SK-N-SH (cell line): ENCODE measurements at regions not wholly inside any gene's neighbourhood (a gene's known extent, or its start where the extent isn't known, plus 50 kb on each side); places are given as distances from the start of the nearest gene placed in this dataset.

Source experiments
- CTCF ChIA-PET: fragments of 300-600, 350-600 bp; formaldehyde crosslinking; extraction: SDS; loops from one replicate; lab custom pipeline; 2021; lab: Yijun Ruan, JAX
- POLR2A ChIA-PET: fragments of 350-600 bp; sonication (Branson Sonifier 250); formaldehyde crosslinking; extraction: SDS; loops from one replicate; lab custom pipeline; 2020; ENCODE audit warnings: antibody characterized with exemption, inconsistent platforms; lab: Yijun Ruan, JAX
- DNase-seq: peaks from one replicate; pipeline ENCODE4 v3.0.0; 2012
- H2AFZ ChIP-seq: fragments of 200-600 bp; sonication (generic); 2 replicates; pipeline ENCODE4 v1.8.1; 2016; ENCODE audit warnings: antibody characterized with exemption, mild to moderate bottlenecking, low read depth
- H3F3A ChIP-seq: fragments of 200-600 bp; sonication (generic); replicated peaks from 2 replicates; pipeline ENCODE3; 2016; ENCODE audit warnings: antibody characterized with exemption, mild to moderate bottlenecking; ENCODE audit not compliant: insufficient read depth
- H3K27ac ChIP-seq, 2 experiments: fragments of 200-500 bp in 1 of 2; fragments of 200-600 bp in 1 of 2; sonication (Bioruptor generic) in 1 of 2; sonication (generic), shearing (Covaris generic) in 1 of 2; 2 replicates each; pipeline versions ENCODE4 v1.5.1 to v1.6.1; 2014 to 2016; ENCODE audit warnings: low read depth in 2 of 2, inconsistent platforms in 1 of 2, low read length in 1 of 2, mild to moderate bottlenecking in 1 of 2, mixed read lengths in 1 of 2
- H3K27me3 ChIP-seq: fragments of 200-600 bp; sonication (generic), shearing (Covaris generic); 2 replicates; pipeline ENCODE4 v1.6.1; 2016; ENCODE audit warnings: mixed run types; ENCODE audit not compliant: insufficient read depth
- H3K36me3 ChIP-seq, 2 experiments: fragments of 200-500 bp in 1 of 2; fragments of 200-600 bp in 1 of 2; sonication (Bioruptor generic) in 1 of 2; sonication (generic) in 1 of 2; replicated peaks in 1 of 2; 2 replicates each; pipeline versions ENCODE3 to v1.5.1; 2014 to 2016; ENCODE audit warnings: low read length in 1 of 2, mild to moderate bottlenecking in 1 of 2; ENCODE audit not compliant: insufficient read depth in 2 of 2, control insufficient read depth in 1 of 2
- H3K4me1 ChIP-seq, 2 experiments: fragments of 200-500 bp in 1 of 2; fragments of 200-600 bp in 1 of 2; sonication (Bioruptor generic) in 1 of 2; sonication (generic), shearing (Covaris generic) in 1 of 2; 2 replicates each; pipeline versions ENCODE4 v1.5.1 to v1.6.1; 2014 to 2016; ENCODE audit warnings: low read depth in 1 of 2, low read length in 1 of 2, mixed run types in 1 of 2; ENCODE audit not compliant: insufficient read depth in 2 of 2, control insufficient read depth in 1 of 2
- H3K4me2 ChIP-seq: fragments of 200-600 bp; sonication (generic), shearing (Covaris generic); 2 replicates; pipeline ENCODE4 v1.6.1; 2017; ENCODE audit warnings: mixed run types
- H3K4me3 ChIP-seq, 2 experiments: fragments of 200-500 bp in 1 of 2; fragments of 200-600 bp in 1 of 2; sonication (Bioruptor generic) in 1 of 2; sonication (generic), shearing (Covaris generic) in 1 of 2; 2 replicates each; pipeline versions ENCODE4 v1.5.1 to v1.8.1; 2014 to 2016; ENCODE audit warnings: low read depth in 2 of 2, inconsistent platforms in 1 of 2, low read length in 1 of 2, mild to moderate bottlenecking in 1 of 2, mixed read lengths in 1 of 2, moderate library complexity in 1 of 2
- H3K79me2 ChIP-seq: fragments of 200-600 bp; sonication (generic); 2 replicates; pipeline ENCODE4 v1.8.1; 2017; ENCODE audit warnings: mild to moderate bottlenecking; ENCODE audit not compliant: insufficient read depth
- H3K9ac ChIP-seq: fragments of 200-600 bp; sonication (generic); 2 replicates; pipeline ENCODE4 v1.6.1; 2017; ENCODE audit warnings: mixed run types
- H3K9me2 ChIP-seq: fragments of 200-600 bp; sonication (generic); 2 replicates; pipeline ENCODE4 v1.6.1; 2017; ENCODE audit warnings: mixed run types
- H3K9me3 ChIP-seq: fragments of 200-600 bp; sonication (generic); 2 replicates; pipeline ENCODE4 v1.6.1; 2017; ENCODE audit warnings: mixed run types, mild to moderate bottlenecking, moderate library complexity
- H4K20me1 ChIP-seq: fragments of 200-600 bp; sonication (generic); 2 replicates; pipeline ENCODE4 v1.6.1; 2017; ENCODE audit warnings: mild to moderate bottlenecking, mixed run types; ENCODE audit not compliant: insufficient read depth
- CHD2 ChIP-seq: fragments of 150-350 bp; IDR thresholded peaks from 2 replicates; pipeline ENCODE4 v1.6.1; 2018; ENCODE audit warnings: low read length; ENCODE audit not compliant: partially characterized antibody
- EZH2phosphoT487 ChIP-seq: fragments of 200-600 bp; sonication (generic); IDR thresholded peaks from 2 replicates; pipeline ENCODE4 v1.6.1; 2017; ENCODE audit warnings: low read depth, mixed run types, mild to moderate bottlenecking, antibody characterized with exemption, moderate library complexity, borderline replicate concordance
- FOSL2 ChIP-seq: IDR thresholded peaks from 2 replicates; pipeline ENCODE4 v1.4.0; 2012; ENCODE audit warnings: low read depth, mild to moderate bottlenecking, moderate library complexity, borderline replicate concordance
- FOXM1 ChIP-seq: IDR thresholded peaks from 2 replicates; pipeline ENCODE4 v1.4.0; 2012; ENCODE audit warnings: low read depth, mild to moderate bottlenecking
- GABPA ChIP-seq: IDR thresholded peaks from 2 replicates; pipeline ENCODE4 v1.4.0; 2012; ENCODE audit warnings: low read depth, mild to moderate bottlenecking
- GATA2 ChIP-seq: sonication (generic); formaldehyde crosslinking; IDR thresholded peaks from 2 replicates; pipeline ENCODE4 v1.5.0; 2020; ENCODE audit warnings: mild to moderate bottlenecking, missing genetic modification reagents
- JUND ChIP-seq: IDR thresholded peaks from 2 replicates; pipeline ENCODE4 v1.4.0; 2012
- MXI1 ChIP-seq: IDR thresholded peaks from 2 replicates; pipeline ENCODE4 v1.6.1; 2012; ENCODE audit warnings: mild to moderate bottlenecking, low read depth, low read length, improper control_type of control experiment
- RAD21 ChIP-seq: IDR thresholded peaks from 2 replicates; pipeline ENCODE4 v1.6.1; 2012; ENCODE audit warnings: mild to moderate bottlenecking, low read length
- RCOR1 ChIP-seq: fragments of 150-350 bp; IDR thresholded peaks from 2 replicates; pipeline ENCODE4 v1.6.1; 2017; ENCODE audit warnings: antibody characterized with exemption, low read length
- RFX5 ChIP-seq: IDR thresholded peaks from 2 replicates; pipeline ENCODE4 v1.6.1; 2012; ENCODE audit warnings: mild to moderate bottlenecking, improper control_type of control experiment, low read length
- RXRA ChIP-seq: IDR thresholded peaks from 2 replicates; pipeline ENCODE4 v1.4.0; 2012; ENCODE audit warnings: low read depth, mild to moderate bottlenecking, borderline replicate concordance
- SIN3A ChIP-seq: IDR thresholded peaks from 2 replicates; pipeline ENCODE4 v1.6.1; 2012; ENCODE audit warnings: low read depth, mild to moderate bottlenecking, low read length, moderate library complexity, borderline replicate concordance
- SMC3 ChIP-seq: IDR thresholded peaks from 2 replicates; pipeline ENCODE4 v1.6.1; 2012; ENCODE audit warnings: low read depth, low read length, improper control_type of control experiment
- TAF1 ChIP-seq: IDR thresholded peaks from 2 replicates; pipeline ENCODE4 v1.6.1; 2012; ENCODE audit warnings: low read depth, mild to moderate bottlenecking, low read length, moderate library complexity, borderline replicate concordance
- YY1 ChIP-seq: IDR thresholded peaks from 2 replicates; pipeline ENCODE4 v1.4.0; 2012; ENCODE audit warnings: low read depth, mild to moderate bottlenecking
- WGBS: methylation state at CpG from one replicate; pipeline ENCODE4 v1.1.6; 2017; ENCODE audit warnings: low lambda C conversion rate; 5-methylcytosine and 5-hydroxymethylcytosine counted together
- TF ChIP-seq, protein P1 (sequence below): IDR thresholded peaks from 2 replicates; pipeline ENCODE4 v1.4.0; 2012; ENCODE audit warnings: low read depth, borderline replicate concordance
- TF ChIP-seq, protein P2 (sequence below): fragments of 150-350 bp; IDR thresholded peaks from 2 replicates; pipeline ENCODE4 v1.6.1; 2017; ENCODE audit warnings: antibody characterized with exemption, low read length, low read depth, borderline replicate concordance
- TF ChIP-seq, protein P3 (sequence below): IDR thresholded peaks from 2 replicates; pipeline ENCODE4 v1.4.0; 2012; ENCODE audit warnings: low read depth, borderline replicate concordance
- TF ChIP-seq, protein P4 (sequence below): fragments of 200-600 bp; sonication (generic); IDR thresholded peaks from 2 replicates; pipeline ENCODE4 v1.6.1; 2017; ENCODE audit warnings: antibody characterized with exemption, mild to moderate bottlenecking, moderate library complexity

DNA sequence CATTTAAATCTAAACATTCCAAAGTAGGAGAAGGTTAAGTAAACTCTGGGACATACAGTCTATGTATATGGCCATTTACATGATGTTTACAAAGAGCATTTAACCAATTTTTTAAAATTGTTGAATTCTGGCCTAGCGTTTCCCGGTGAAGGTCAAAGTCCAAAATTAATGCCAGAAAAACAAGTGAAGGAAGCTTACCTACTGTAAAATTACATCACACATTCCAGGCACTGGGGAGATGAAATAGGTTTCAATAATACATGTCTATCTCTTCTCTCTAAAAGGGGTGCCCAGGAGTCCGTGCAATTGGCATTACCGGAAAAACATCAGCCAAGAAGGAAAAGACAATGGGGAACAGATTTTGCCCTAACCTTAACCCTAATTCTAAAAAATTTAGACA, 358.8 kb downstream of the VPS13C start:
- no peak overlapping the region for H3K9ac ChIP-seq
- H2AFZ ChIP-seq, result no peak overlapping the region
- H4K20me1 ChIP-seq, result no peaks in the 10 kb centered on the region
- H3K79me2 ChIP-seq, result no peaks in the 10 kb centered on the region
- H3K9me3 ChIP-seq, result no peaks in the 10 kb centered on the region
- 88% methylated on average over 4 of the region's 4 CpGs for WGBS
- H3K4me3 ChIP-seq, result no peak overlapping the region
- H3K27me3 ChIP-seq, result no peaks in the 10 kb centered on the region; the same call in 1 of the 2 replicates
- TF ChIP-seq TAF1, result no peak
- TF ChIP-seq, protein P1, sequence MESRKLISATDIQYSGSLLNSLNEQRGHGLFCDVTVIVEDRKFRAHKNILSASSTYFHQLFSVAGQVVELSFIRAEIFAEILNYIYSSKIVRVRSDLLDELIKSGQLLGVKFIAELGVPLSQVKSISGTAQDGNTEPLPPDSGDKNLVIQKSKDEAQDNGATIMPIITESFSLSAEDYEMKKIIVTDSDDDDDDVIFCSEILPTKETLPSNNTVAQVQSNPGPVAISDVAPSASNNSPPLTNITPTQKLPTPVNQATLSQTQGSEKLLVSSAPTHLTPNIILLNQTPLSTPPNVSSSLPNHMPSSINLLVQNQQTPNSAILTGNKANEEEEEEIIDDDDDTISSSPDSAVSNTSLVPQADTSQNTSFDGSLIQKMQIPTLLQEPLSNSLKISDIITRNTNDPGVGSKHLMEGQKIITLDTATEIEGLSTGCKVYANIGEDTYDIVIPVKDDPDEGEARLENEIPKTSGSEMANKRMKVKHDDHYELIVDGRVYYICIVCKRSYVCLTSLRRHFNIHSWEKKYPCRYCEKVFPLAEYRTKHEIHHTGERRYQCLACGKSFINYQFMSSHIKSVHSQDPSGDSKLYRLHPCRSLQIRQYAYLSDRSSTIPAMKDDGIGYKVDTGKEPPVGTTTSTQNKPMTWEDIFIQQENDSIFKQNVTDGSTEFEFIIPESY, result no peak
- TF ChIP-seq RAD21, result no peak
- no peak for TF ChIP-seq MXI1
- TF ChIP-seq RXRA, result no peak
- TF ChIP-seq GATA2 (CRISPR knock-in tag), result no peak
- TF ChIP-seq GABPA, result no peak
- TF ChIP-seq, protein P2, sequence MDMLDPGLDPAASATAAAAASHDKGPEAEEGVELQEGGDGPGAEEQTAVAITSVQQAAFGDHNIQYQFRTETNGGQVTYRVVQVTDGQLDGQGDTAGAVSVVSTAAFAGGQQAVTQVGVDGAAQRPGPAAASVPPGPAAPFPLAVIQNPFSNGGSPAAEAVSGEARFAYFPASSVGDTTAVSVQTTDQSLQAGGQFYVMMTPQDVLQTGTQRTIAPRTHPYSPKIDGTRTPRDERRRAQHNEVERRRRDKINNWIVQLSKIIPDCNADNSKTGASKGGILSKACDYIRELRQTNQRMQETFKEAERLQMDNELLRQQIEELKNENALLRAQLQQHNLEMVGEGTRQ, result no peak
- TF ChIP-seq CHD2, result no peak
- TF ChIP-seq EZH2phosphoT487, result no peak
- TF ChIP-seq, protein P3, sequence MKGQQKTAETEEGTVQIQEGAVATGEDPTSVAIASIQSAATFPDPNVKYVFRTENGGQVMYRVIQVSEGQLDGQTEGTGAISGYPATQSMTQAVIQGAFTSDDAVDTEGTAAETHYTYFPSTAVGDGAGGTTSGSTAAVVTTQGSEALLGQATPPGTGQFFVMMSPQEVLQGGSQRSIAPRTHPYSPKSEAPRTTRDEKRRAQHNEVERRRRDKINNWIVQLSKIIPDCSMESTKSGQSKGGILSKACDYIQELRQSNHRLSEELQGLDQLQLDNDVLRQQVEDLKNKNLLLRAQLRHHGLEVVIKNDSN, result no peak
- no peak for TF ChIP-seq RCOR1
- TF ChIP-seq YY1, result no peak
- no peaks in the 10 kb centered on the region for H3F3A ChIP-seq
- ChIA-PET CTCF (interaction anchor here (1.0 to 2.3 kb wide), 2 partner anchors 12 to 133 kb away, joined by 3 to 11 read pairs; no protein-coding TSS in a partner anchor), POLR2A (no interaction called here)
- H3K36me3 ChIP-seq, result no peaks in the 10 kb centered on the region
- no peaks in the 10 kb centered on the region for H3K9me2 ChIP-seq
- no peak overlapping the region for H3K27ac ChIP-seq
- H3K4me1 ChIP-seq, result no peaks in the 10 kb centered on the region
- no peak for DNase-seq
- H3K4me2 ChIP-seq, result no peak overlapping the region

DNA sequence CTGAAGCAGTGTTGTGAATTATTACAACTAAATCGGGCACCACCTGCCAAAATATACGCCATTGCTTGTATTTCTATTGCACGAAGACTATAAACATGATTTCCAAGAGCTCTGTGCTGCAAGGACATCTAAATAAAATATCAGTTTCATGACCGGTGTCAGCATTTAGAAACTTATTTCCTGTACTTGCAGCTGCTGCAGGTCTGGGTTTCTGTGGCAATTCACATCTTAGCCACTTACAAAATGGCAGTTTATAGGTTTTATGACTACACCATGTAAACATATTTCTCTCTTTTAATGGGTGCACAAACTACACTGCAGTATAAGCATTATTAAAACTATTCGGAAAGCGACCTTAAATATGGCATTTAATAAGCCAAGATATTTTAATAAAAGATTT, 359.4 kb downstream of the VPS13C start:
- TF ChIP-seq RFX5 (no peak), JUND (no peak), FOSL2 (no peak), CHD2 (no peak), FOXM1 (no peak), YY1 (no peak), SIN3A (no peak), SMC3 (no peak), GABPA (no peak), RXRA (no peak)
- TF ChIP-seq, protein P4, sequence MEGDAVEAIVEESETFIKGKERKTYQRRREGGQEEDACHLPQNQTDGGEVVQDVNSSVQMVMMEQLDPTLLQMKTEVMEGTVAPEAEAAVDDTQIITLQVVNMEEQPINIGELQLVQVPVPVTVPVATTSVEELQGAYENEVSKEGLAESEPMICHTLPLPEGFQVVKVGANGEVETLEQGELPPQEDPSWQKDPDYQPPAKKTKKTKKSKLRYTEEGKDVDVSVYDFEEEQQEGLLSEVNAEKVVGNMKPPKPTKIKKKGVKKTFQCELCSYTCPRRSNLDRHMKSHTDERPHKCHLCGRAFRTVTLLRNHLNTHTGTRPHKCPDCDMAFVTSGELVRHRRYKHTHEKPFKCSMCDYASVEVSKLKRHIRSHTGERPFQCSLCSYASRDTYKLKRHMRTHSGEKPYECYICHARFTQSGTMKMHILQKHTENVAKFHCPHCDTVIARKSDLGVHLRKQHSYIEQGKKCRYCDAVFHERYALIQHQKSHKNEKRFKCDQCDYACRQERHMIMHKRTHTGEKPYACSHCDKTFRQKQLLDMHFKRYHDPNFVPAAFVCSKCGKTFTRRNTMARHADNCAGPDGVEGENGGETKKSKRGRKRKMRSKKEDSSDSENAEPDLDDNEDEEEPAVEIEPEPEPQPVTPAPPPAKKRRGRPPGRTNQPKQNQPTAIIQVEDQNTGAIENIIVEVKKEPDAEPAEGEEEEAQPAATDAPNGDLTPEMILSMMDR, result no peak
- TF ChIP-seq, protein P3, result no peak
- no peaks in the 10 kb centered on the region for H3F3A ChIP-seq
- no peak for DNase-seq
- H4K20me1 ChIP-seq, result no peaks in the 10 kb centered on the region
- H3K4me2 ChIP-seq, result no peak overlapping the region
- no peaks in the 10 kb centered on the region for H3K79me2 ChIP-seq
- H3K27ac ChIP-seq, result no peak overlapping the region
- H3K4me1 ChIP-seq, result no peaks in the 10 kb centered on the region
- no peaks in the 10 kb centered on the region for H3K36me3 ChIP-seq
- ChIA-PET POLR2A (no interaction called here), CTCF (interaction anchor here (2.3 kb wide), 1 partner anchor 133 kb away, joined by 11 read pairs; no protein-coding TSS in a partner anchor)
- H2AFZ ChIP-seq, result no peak overlapping the region
- no peaks in the 10 kb centered on the region; the same call in 1 of the 2 replicates for H3K27me3 ChIP-seq
- H3K9me3 ChIP-seq, result no peaks in the 10 kb centered on the region
- H3K9me2 ChIP-seq, result no peaks in the 10 kb centered on the region
- 58% methylated on average over 6 of the region's 6 CpGs for WGBS
- H3K9ac ChIP-seq, result no peak overlapping the region
- no peak overlapping the region for H3K4me3 ChIP-seq
